ENCODE measurements at regions not wholly inside any gene's neighbourhood (a gene's known extent, or its start where the extent isn't known, plus 50 kb on each side); places are given as distances from the start of the nearest gene placed in this dataset.

DNA sequence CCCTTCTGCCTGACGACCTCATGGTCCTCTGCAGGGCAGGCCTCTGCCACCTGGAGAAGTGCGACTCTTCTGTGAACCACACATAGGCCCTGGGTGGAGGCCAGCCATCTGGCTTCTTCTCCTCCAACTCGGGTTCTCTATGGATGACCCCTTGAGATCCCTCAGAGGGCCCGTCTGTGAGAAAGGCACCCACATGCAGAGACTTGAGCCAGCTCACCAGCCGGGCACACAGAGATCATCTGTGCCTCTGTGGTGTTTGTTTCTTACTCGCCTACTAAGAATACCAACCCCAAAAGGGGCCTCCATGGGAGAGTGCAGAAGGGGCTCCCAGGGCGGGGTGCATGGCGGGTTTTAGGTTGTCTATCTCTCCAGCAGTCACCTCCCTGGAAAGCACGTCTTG lies 176.5 kb upstream of the SALL3 start:
- TF ChIP-seq, protein P1, sequence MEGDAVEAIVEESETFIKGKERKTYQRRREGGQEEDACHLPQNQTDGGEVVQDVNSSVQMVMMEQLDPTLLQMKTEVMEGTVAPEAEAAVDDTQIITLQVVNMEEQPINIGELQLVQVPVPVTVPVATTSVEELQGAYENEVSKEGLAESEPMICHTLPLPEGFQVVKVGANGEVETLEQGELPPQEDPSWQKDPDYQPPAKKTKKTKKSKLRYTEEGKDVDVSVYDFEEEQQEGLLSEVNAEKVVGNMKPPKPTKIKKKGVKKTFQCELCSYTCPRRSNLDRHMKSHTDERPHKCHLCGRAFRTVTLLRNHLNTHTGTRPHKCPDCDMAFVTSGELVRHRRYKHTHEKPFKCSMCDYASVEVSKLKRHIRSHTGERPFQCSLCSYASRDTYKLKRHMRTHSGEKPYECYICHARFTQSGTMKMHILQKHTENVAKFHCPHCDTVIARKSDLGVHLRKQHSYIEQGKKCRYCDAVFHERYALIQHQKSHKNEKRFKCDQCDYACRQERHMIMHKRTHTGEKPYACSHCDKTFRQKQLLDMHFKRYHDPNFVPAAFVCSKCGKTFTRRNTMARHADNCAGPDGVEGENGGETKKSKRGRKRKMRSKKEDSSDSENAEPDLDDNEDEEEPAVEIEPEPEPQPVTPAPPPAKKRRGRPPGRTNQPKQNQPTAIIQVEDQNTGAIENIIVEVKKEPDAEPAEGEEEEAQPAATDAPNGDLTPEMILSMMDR (IDR thresholded peaks at IDR 0.05) = no peak
- TF ChIP-seq POLR2A (IDR thresholded peaks at IDR 0.05) = no peak
